Trophoblast cell (in vitro differentiated cells and primary cell): ENCODE measurements at regions not wholly inside any gene's neighbourhood (a gene's known extent, or its start where the extent isn't known, plus 50 kb on each side); places are given as distances from the start of the nearest gene placed in this dataset.

ENCODE experiments used
- DNase-seq, 2 donors: peaks; one replicate each; pipeline ENCODE4 v3.0.0-alpha.2; 2016
- H2AFZ ChIP-seq: 2 replicates; pipeline ENCODE4 v1.6.1; 2013; ENCODE audit warnings: low read length, moderate library complexity, mild to moderate bottlenecking; ENCODE audit not compliant: insufficient read depth, poor library complexity
- H2AK5ac ChIP-seq: 2 replicates; pipeline ENCODE4 v1.6.1; 2013; ENCODE audit warnings: mild to moderate bottlenecking, low read length
- H2BK120ac ChIP-seq: 2 replicates; pipeline ENCODE4 v1.6.1; 2013; ENCODE audit warnings: low read length, mild to moderate bottlenecking, moderate library complexity; ENCODE audit not compliant: insufficient read depth, poor library complexity
- H2BK12ac ChIP-seq: 2 replicates; pipeline ENCODE4 v1.6.1; 2013; ENCODE audit warnings: mild to moderate bottlenecking, low read length, moderate library complexity
- H2BK5ac ChIP-seq: 2 replicates; pipeline ENCODE4 v1.6.1; 2013; ENCODE audit warnings: low read length, low read depth, moderate library complexity, mild to moderate bottlenecking; ENCODE audit not compliant: poor library complexity
- H3K14ac ChIP-seq: 2 replicates; pipeline ENCODE4 v1.6.1; 2013; ENCODE audit warnings: mild to moderate bottlenecking, low read length
- H3K18ac ChIP-seq: 2 replicates; pipeline ENCODE4 v1.6.1; 2013; ENCODE audit warnings: mild to moderate bottlenecking, low read length
- H3K23ac ChIP-seq: 2 replicates; pipeline ENCODE4 v1.6.1; 2013; ENCODE audit warnings: low read length
- H3K27ac ChIP-seq: 2 replicates; pipeline ENCODE4 v1.5.1; 2013; ENCODE audit warnings: low read depth, mild to moderate bottlenecking, inconsistent platforms, low read length, moderate library complexity
- H3K27me3 ChIP-seq: 2 replicates; pipeline ENCODE4 v1.6.1; 2013; ENCODE audit warnings: inconsistent platforms, mild to moderate bottlenecking, low read length, moderate library complexity; ENCODE audit not compliant: insufficient read depth
- H3K36me3 ChIP-seq, 2 experiments: 1 replicate in 1 of 2; 2 replicates in 1 of 2; pipeline ENCODE4 v1.6.1; 2013; ENCODE audit warnings: low read length in 2 of 2, mild to moderate bottlenecking in 2 of 2, moderate library complexity in 1 of 2; ENCODE audit not compliant: insufficient read depth in 2 of 2, control insufficient read depth in 1 of 2
- H3K4ac ChIP-seq: 2 replicates; pipeline ENCODE4 v1.6.1; 2013; ENCODE audit warnings: low read depth, mild to moderate bottlenecking, low read length, moderate library complexity
- H3K4me1 ChIP-seq, 2 experiments: 1 replicate in 1 of 2; 2 replicates in 1 of 2; pipeline ENCODE4 v1.6.1; 2013; ENCODE audit warnings: low read length in 2 of 2, mild to moderate bottlenecking in 2 of 2, moderate library complexity in 1 of 2; ENCODE audit not compliant: insufficient read depth in 2 of 2, control insufficient read depth in 1 of 2
- H3K4me2 ChIP-seq: 2 replicates; pipeline ENCODE4 v1.6.1; 2013; ENCODE audit warnings: inconsistent platforms, mild to moderate bottlenecking, low read length, moderate library complexity
- H3K4me3 ChIP-seq: 2 replicates; pipeline ENCODE4 v1.5.1; 2013; ENCODE audit warnings: mild to moderate bottlenecking, low read depth, low read length, inconsistent platforms
- H3K79me1 ChIP-seq: one replicate; pipeline ENCODE4 v1.6.1; 2013; ENCODE audit warnings: low read length
- H3K79me2 ChIP-seq: 2 replicates; pipeline ENCODE4 v1.6.1; 2013; ENCODE audit warnings: low read length, mild to moderate bottlenecking; ENCODE audit not compliant: control insufficient read depth, insufficient read depth, poor library complexity
- H3K9ac ChIP-seq: 2 replicates; pipeline ENCODE4 v1.6.1; 2013; ENCODE audit warnings: mild to moderate bottlenecking, low read length
- H3K9me3 ChIP-seq: 2 replicates; pipeline ENCODE4 v1.6.1; 2013; ENCODE audit warnings: low read depth, mild to moderate bottlenecking, control low read depth, inconsistent platforms, low read length; ENCODE audit not compliant: insufficient read depth
- H4K12ac ChIP-seq: 2 replicates; pipeline ENCODE4 v1.6.1; 2013; ENCODE audit warnings: low read depth, mild to moderate bottlenecking, low read length, moderate library complexity
- H4K8ac ChIP-seq: 2 replicates; pipeline ENCODE4 v1.6.1; 2013; ENCODE audit warnings: low read depth, mild to moderate bottlenecking, low read length, moderate library complexity
- H4K91ac ChIP-seq: one replicate; pipeline ENCODE4 v1.6.1; 2013; ENCODE audit warnings: low read depth, mild to moderate bottlenecking, low read length, moderate library complexity
- WGBS: extraction: QIAGEN DNeasy Blood & Tissue Kit; methylation state at CpG from one replicate; pipeline ENCODE4 v1.1.7; 2013; ENCODE audit warnings: missing lambda C conversion rate; ENCODE audit not compliant: insufficient read length, insufficient coverage; ENCODE audit errors: extremely low coverage; 5-methylcytosine and 5-hydroxymethylcytosine counted together

GRCh38 chr6:1522779-1523178 lies 86.9 kb upstream of the FOXC1 start:
- Histone ChIP-seq H2BK120ac (no peak overlapping the region), H2BK5ac (no peak overlapping the region), H3K9ac (no peak overlapping the region), H3K27me3 (no peaks in the 10 kb centered on the region), H2AK5ac (no peak overlapping the region), H3K4me3 (no peak overlapping the region), H3K23ac (peak overlapping the region; percentile 6), H4K91ac (no peak overlapping the region), H3K4ac (no peak overlapping the region), H2AFZ (no peak overlapping the region), H3K27ac (no peak overlapping the region), H2BK12ac (no peak overlapping the region), H4K12ac (no peak overlapping the region), H4K8ac (no peak overlapping the region), H3K14ac (no peak overlapping the region), H3K4me2 (no peak overlapping the region), H3K18ac (no peak overlapping the region), H3K79me2 (no peaks in the 10 kb centered on the region), H3K9me3 (peaks cover 3% of the 10 kb centered on the region), H3K36me3 (no peaks in the 10 kb centered on the region), H3K4me1 (peaks cover 2 to 9% of the 10 kb centered on the region in 2 experiments), H3K79me1 (no peaks in the 10 kb centered on the region)
- no peak for DNase-seq
- WGBS, result no CpG with 5 or more reads among the region's 7 CpGs

GRCh38 chr6:1524040-1524480 lies 85.7 kb upstream of the FOXC1 start:
- Histone ChIP-seq H3K4me1 (peaks cover 2 to 9% of the 10 kb centered on the region in 2 experiments), H3K36me3 (no peaks in the 10 kb centered on the region), H3K4ac (no peak overlapping the region), H2AK5ac (no peak overlapping the region), H3K4me3 (no peak overlapping the region), H2BK120ac (no peak overlapping the region), H3K14ac (no peak overlapping the region), H4K12ac (no peak overlapping the region), H3K9me3 (peaks cover 3% of the 10 kb centered on the region), H3K9ac (no peak overlapping the region), H3K4me2 (peak overlapping the region; percentile 36), H3K27me3 (no peaks in the 10 kb centered on the region), H2BK12ac (no peak overlapping the region), H2BK5ac (no peak overlapping the region), H4K8ac (no peak overlapping the region), H3K23ac (no peak overlapping the region), H3K27ac (no peak overlapping the region), H4K91ac (no peak overlapping the region), H3K79me2 (no peaks in the 10 kb centered on the region), H3K18ac (no peak overlapping the region), H2AFZ (peak overlapping the region; percentile 45), H3K79me1 (no peaks in the 10 kb centered on the region)
- WGBS, result no CpG with 5 or more reads among the region's 37 CpGs
- DNase-seq, result peak; percentile 57 to 73

GRCh38 chr6:1525364-1526038 lies 84.2 kb upstream of the FOXC1 start:
- H2AK5ac ChIP-seq, result no peak overlapping the region
- no peak overlapping the region for H2BK12ac ChIP-seq
- no peak overlapping the region for H4K91ac ChIP-seq
- DNase-seq, result no peak
- no peaks in the 10 kb centered on the region for H3K27me3 ChIP-seq
- no peak overlapping the region for H3K9ac ChIP-seq
- no peak overlapping the region for H3K4ac ChIP-seq
- H2BK120ac ChIP-seq, result no peak overlapping the region
- no peaks in the 10 kb centered on the region for H3K79me1 ChIP-seq
- no CpG with 5 or more reads among the region's 14 CpGs for WGBS
- H3K18ac ChIP-seq, result no peak overlapping the region
- no peak overlapping the region for H3K23ac ChIP-seq
- no peaks in the 10 kb centered on the region for H3K36me3 ChIP-seq
- H3K14ac ChIP-seq, result no peak overlapping the region
- H3K4me1 ChIP-seq, result peaks cover 2 to 9% of the 10 kb centered on the region in 2 experiments
- H2BK5ac ChIP-seq, result no peak overlapping the region
- H3K79me2 ChIP-seq, result no peaks in the 10 kb centered on the region
- no peak overlapping the region for H4K12ac ChIP-seq
- H3K27ac ChIP-seq, result no peak overlapping the region
- H3K4me2 ChIP-seq, result no peak overlapping the region
- no peak overlapping the region for H2AFZ ChIP-seq
- no peak overlapping the region for H3K4me3 ChIP-seq
- no peak overlapping the region for H4K8ac ChIP-seq
- peaks cover 5% of the 10 kb centered on the region for H3K9me3 ChIP-seq

GRCh38 chr6:1526398-1527072 lies 83.2 kb upstream of the FOXC1 start:
- Histone ChIP-seq H3K23ac (no peak overlapping the region), H4K12ac (no peak overlapping the region), H3K79me2 (no peaks in the 10 kb centered on the region), H3K9ac (no peak overlapping the region), H2AK5ac (no peak overlapping the region), H3K27me3 (no peaks in the 10 kb centered on the region), H3K18ac (no peak overlapping the region), H4K8ac (no peak overlapping the region), H3K4me2 (no peak overlapping the region), H3K4me1 (peaks cover 2 to 9% of the 10 kb centered on the region in 2 experiments), H2BK5ac (no peak overlapping the region), H3K14ac (no peak overlapping the region), H2BK120ac (no peak overlapping the region), H3K4me3 (peak overlapping the region; percentile 20), H3K79me1 (no peaks in the 10 kb centered on the region), H2BK12ac (no peak overlapping the region), H3K9me3 (peaks cover 5% of the 10 kb centered on the region), H3K4ac (no peak overlapping the region), H3K27ac (no peak overlapping the region), H3K36me3 (no peaks in the 10 kb centered on the region), H2AFZ (no peak overlapping the region), H4K91ac (no peak overlapping the region)
- DNase-seq, result no peak
- no CpG with 5 or more reads among the region's 12 CpGs for WGBS
